OCI-LY7 (cell line): ENCODE measurements at regions not wholly inside any gene's neighbourhood (a gene's known extent, or its start where the extent isn't known, plus 50 kb on each side); places are given as distances from the start of the nearest gene placed in this dataset.

Experiments used
- BruUV-seq: library from RNA; stranded (reverse); fragments of 400-500 nt; replicated peaks from 2 replicates; lab custom pipeline; 2021; lab: Mats Ljungman, UMichigan
- CTCF ChIA-PET: fragments of 300-600 bp; sonication (Branson Sonifier 250); formaldehyde crosslinking; loops from one replicate; lab custom pipeline; 2022; ENCODE audit warnings: antibody characterized with exemption; ENCODE audit not compliant: unreplicated experiment; lab: Charles Lee
- POLR2A ChIA-PET: fragments of 300-600 bp; sonication (Branson Sonifier 250); formaldehyde crosslinking; loops from one replicate; lab custom pipeline; 2022; ENCODE audit warnings: antibody characterized with exemption; lab: Charles Lee
- DNase-seq: peaks from one replicate; pipeline ENCODE4 v3.0.0-alpha.2; 2015; ENCODE audit warnings: low spot score
- H2AFZ ChIP-seq: fragments of 200-600 bp; sonication (generic), shearing (Covaris generic); 2 replicates; pipeline ENCODE4 v1.6.1; 2014; ENCODE audit warnings: mild to moderate bottlenecking, antibody characterized with exemption, low read length, moderate library complexity
- H3K27ac ChIP-seq: fragments of 200-600 bp; sonication (generic); 2 replicates; pipeline ENCODE4 v1.5.1; 2014; ENCODE audit warnings: mixed run types, low read depth, mild to moderate bottlenecking, moderate library complexity, low read length, inconsistent platforms; ENCODE audit not compliant: poor library complexity, severe bottlenecking
- H3K36me3 ChIP-seq: fragments of 200-600 bp; sonication (generic); 2 replicates; pipeline ENCODE4 v1.6.1; 2014; ENCODE audit warnings: mild to moderate bottlenecking, antibody characterized with exemption, low read length, moderate library complexity, mixed read lengths; ENCODE audit not compliant: insufficient read depth
- H3K4me1 ChIP-seq: fragments of 200-600 bp; sonication (generic); 2 replicates; pipeline ENCODE4 v1.5.1; 2014; ENCODE audit warnings: mild to moderate bottlenecking, low read length; ENCODE audit not compliant: insufficient read depth, poor library complexity, severe bottlenecking
- H3K4me2 ChIP-seq: fragments of 200-600 bp; sonication (generic); 2 replicates; pipeline ENCODE4 v1.6.1; 2014; ENCODE audit warnings: mild to moderate bottlenecking, low read length
- H3K4me3 ChIP-seq: fragments of 200-600 bp; sonication (generic); 2 replicates; pipeline ENCODE4 v1.5.1; 2014; ENCODE audit warnings: mild to moderate bottlenecking, low read depth, low read length; ENCODE audit not compliant: poor library complexity, severe bottlenecking
- H3K79me2 ChIP-seq: fragments of 200-600 bp; sonication (generic); 2 replicates; pipeline ENCODE4 v1.6.1; 2016; ENCODE audit warnings: low read depth, mild to moderate bottlenecking, low read length, moderate library complexity, mixed read lengths; ENCODE audit not compliant: insufficient read depth
- H3K9me2 ChIP-seq: fragments of 200-600 bp; sonication (generic); 2 replicates; pipeline ENCODE4 v1.6.1; 2016; ENCODE audit warnings: mild to moderate bottlenecking, low read length, mixed read lengths; ENCODE audit not compliant: insufficient read depth
- H3K9me3 ChIP-seq: fragments of 200-600 bp; sonication (generic); 2 replicates; pipeline ENCODE4 v1.6.1; 2014; ENCODE audit warnings: mild to moderate bottlenecking, mixed run types, low read length, mixed read lengths
- H4K20me1 ChIP-seq: fragments of 200-600 bp; sonication (generic); 2 replicates; pipeline ENCODE4 v1.6.1; 2014; ENCODE audit warnings: mild to moderate bottlenecking, antibody characterized with exemption, low read length, moderate library complexity, mixed read lengths; ENCODE audit not compliant: insufficient read depth
- EZH2phosphoT487 ChIP-seq: fragments of 200-600 bp; sonication (generic); IDR thresholded peaks from 2 replicates; pipeline ENCODE4 v1.6.1; 2018; ENCODE audit warnings: low read depth, borderline replicate concordance, mild to moderate bottlenecking, mixed run types, antibody characterized with exemption, low read length, moderate library complexity, mixed read lengths
- intact Hi-C: fragments of 100-400 bp; cut with micrococcal nuclease; formaldehyde crosslinking; loops from one replicate; pipeline ENCODE4 v1.10.0; 2022; ENCODE audit not compliant: unreplicated experiment
- TF ChIP-seq, protein P1 (sequence below): fragments of 200-600 bp; sonication (generic); conservative IDR thresholded peaks from 2 replicates; pipeline ENCODE4 v1.5.1; 2014; ENCODE audit warnings: mild to moderate bottlenecking, antibody characterized with exemption, low read length, moderate library complexity, mixed read lengths

DNA sequence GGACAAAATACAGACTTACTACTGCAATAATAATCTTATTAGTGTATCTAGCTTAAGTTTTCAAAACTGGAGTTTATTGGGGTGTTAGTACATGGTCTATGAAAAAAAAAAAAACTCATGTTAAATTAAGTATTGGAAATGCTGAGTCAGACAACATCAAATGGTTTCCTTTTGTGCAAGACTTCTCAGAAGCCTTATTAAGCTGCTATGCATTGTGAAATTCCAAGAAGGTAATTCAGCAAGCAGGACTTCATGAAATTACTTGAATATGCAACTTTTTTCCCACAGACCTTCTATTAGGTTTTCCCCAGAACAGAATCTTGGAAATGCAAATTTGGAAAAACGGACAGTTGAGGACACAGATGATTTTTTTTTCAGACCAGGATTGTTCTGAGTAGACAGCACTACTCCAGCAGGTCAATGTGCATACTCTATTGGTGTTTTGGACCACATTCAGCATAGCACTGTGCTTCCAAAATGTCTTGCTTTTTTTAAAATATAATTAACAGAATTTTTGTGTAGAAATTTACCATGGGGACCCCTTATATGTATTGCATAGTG, 568.8 kb upstream of the TENM3 start:
- no TSS peak for BruUV-seq
- TF ChIP-seq, protein P1, sequence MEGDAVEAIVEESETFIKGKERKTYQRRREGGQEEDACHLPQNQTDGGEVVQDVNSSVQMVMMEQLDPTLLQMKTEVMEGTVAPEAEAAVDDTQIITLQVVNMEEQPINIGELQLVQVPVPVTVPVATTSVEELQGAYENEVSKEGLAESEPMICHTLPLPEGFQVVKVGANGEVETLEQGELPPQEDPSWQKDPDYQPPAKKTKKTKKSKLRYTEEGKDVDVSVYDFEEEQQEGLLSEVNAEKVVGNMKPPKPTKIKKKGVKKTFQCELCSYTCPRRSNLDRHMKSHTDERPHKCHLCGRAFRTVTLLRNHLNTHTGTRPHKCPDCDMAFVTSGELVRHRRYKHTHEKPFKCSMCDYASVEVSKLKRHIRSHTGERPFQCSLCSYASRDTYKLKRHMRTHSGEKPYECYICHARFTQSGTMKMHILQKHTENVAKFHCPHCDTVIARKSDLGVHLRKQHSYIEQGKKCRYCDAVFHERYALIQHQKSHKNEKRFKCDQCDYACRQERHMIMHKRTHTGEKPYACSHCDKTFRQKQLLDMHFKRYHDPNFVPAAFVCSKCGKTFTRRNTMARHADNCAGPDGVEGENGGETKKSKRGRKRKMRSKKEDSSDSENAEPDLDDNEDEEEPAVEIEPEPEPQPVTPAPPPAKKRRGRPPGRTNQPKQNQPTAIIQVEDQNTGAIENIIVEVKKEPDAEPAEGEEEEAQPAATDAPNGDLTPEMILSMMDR, result no peak
- no peak for TF ChIP-seq EZH2phosphoT487
- ChIA-PET CTCF (no interaction called here), POLR2A (no interaction called here)
- no peaks in the 10 kb centered on the region for H3K36me3 ChIP-seq
- no peaks in the 10 kb centered on the region for H3K4me1 ChIP-seq
- H4K20me1 ChIP-seq, result no peaks in the 10 kb centered on the region
- H3K27ac ChIP-seq, result no peak overlapping the region
- no peak overlapping the region for H2AFZ ChIP-seq
- intact Hi-C loops, result no loop called here
- H3K79me2 ChIP-seq, result no peaks in the 10 kb centered on the region
- DNase-seq, result no peak
- H3K4me2 ChIP-seq, result no peak overlapping the region
- no peak overlapping the region for H3K4me3 ChIP-seq
- H3K9me2 ChIP-seq, result no peaks in the 10 kb centered on the region
- no peaks in the 10 kb centered on the region for H3K9me3 ChIP-seq

DNA sequence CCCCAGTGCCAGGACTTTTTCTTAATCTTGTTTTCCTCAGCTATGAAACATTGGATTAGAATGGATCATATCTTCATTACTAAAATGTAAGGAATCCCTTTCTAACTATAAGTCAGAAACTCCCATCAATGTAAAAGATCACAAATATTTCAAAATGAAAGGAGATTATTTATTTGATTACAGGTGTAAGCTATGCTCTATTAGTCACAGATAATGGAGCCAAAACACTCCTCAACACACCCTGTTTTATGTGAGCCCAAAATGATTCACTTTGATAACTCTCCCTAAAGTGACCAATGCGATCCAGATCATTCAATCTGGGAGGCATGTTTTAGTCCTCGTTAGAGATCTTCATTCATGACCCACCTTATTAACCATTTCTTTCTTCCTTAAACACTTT, 566.7 kb upstream of the TENM3 start:
- intact Hi-C loops, result no loop called here
- POLR2A ChIA-PET, result no interaction called here
- no TSS peak for BruUV-seq

DNA sequence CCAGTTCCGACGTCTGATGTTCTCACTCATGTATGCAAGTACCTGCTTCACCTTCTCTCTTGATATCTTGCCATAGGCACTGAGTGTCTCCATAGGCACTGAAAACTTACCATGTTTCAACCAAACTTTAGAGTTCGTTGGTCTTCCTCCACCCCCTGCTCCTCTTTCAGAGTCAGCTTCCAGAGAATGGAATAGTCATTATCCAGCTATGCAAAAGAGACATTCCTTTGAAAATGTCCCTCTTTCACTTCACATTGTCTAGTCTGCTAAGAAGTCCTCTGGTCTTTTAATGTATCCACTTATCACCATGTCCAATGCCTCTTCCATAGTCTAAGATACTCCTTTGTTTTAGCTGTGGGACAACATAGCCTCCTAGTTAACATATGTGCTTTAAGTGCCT, 566.0 kb upstream of the TENM3 start:
- no peak for DNase-seq
- TF ChIP-seq, protein P1, result no peak
- TF ChIP-seq EZH2phosphoT487, result no peak
- H3K4me3 ChIP-seq, result no peak overlapping the region
- ChIA-PET POLR2A (interaction anchor here (0.7 kb wide), 1 partner anchor 252 kb away, joined by 3 read pairs; no protein-coding TSS in a partner anchor), CTCF (no interaction called here)
- no peak overlapping the region for H3K27ac ChIP-seq
- H3K79me2 ChIP-seq, result no peaks in the 10 kb centered on the region
- H3K4me2 ChIP-seq, result no peak overlapping the region
- no peak overlapping the region for H2AFZ ChIP-seq
- no peaks in the 10 kb centered on the region for H4K20me1 ChIP-seq
- no peaks in the 10 kb centered on the region for H3K4me1 ChIP-seq
- intact Hi-C loops, result no loop called here
- H3K9me3 ChIP-seq, result no peaks in the 10 kb centered on the region
- no TSS peak for BruUV-seq
- no peaks in the 10 kb centered on the region for H3K9me2 ChIP-seq
- no peaks in the 10 kb centered on the region for H3K36me3 ChIP-seq

More for the DNA sequence above, 566.7 kb upstream of the TENM3 start:
- Histone ChIP-seq H3K4me2 (no peak overlapping the region), H3K4me3 (no peak overlapping the region), H2AFZ (no peak overlapping the region), H3K9me3 (no peaks in the 10 kb centered on the region), H3K4me1 (no peaks in the 10 kb centered on the region), H3K9me2 (no peaks in the 10 kb centered on the region), H3K79me2 (no peaks in the 10 kb centered on the region), H3K36me3 (no peaks in the 10 kb centered on the region), H4K20me1 (no peaks in the 10 kb centered on the region), H3K27ac (no peak overlapping the region)
- CTCF ChIA-PET, result interaction anchor here (0.6 kb wide), 1 partner anchor 202 kb away, joined by 4 read pairs; no protein-coding TSS in a partner anchor
- TF ChIP-seq, protein P1, result no peak
- TF ChIP-seq EZH2phosphoT487, result no peak
- DNase-seq, result no peak
